ENCODE measurements at regions not wholly inside any gene's neighbourhood (a gene's known extent, or its start where the extent isn't known, plus 50 kb on each side); places are given as distances from the start of the nearest gene placed in this dataset.

- Histone ChIP-seq H2AFZ (ENCODE audit: low read length) (no peak overlapping the region), H3K9me3 (ENCODE audit: low read length) (peaks cover 89% of the 10 kb centered on the region), H4K20me1 (ENCODE audit: insufficient read depth, low read length) (no peaks in the 10 kb centered on the region), H3K36me3 (replicated peaks in 1 of 2; ENCODE audit: control insufficient read depth in 1 of 2, insufficient read depth in 2 of 2, low read length in 2 of 2) (no peaks in the 10 kb centered on the region), H3K4me1 (ENCODE audit: insufficient read depth, low read length) (no peaks in the 10 kb centered on the region), H3K79me2 (ENCODE audit: insufficient read depth, low read length) (no peaks in the 10 kb centered on the region), H3K4me2 (ENCODE audit: low read depth, low read length) (no peak overlapping the region), H3K27me3 (ENCODE audit: control insufficient read depth in 1 of 2, insufficient read depth in 2 of 2, low read length in 2 of 2) (no peaks in the 10 kb centered on the region), H3K4me3 (replicated peaks in 1 of 3; ENCODE audit: insufficient read depth in 1 of 3, low read depth in 2 of 3, low read length in 3 of 3) (no peak overlapping the region), H3K9ac (ENCODE audit: insufficient read depth, low read depth, low read length) (no peak overlapping the region), H3K27ac (ENCODE audit: extremely low read length, insufficient read depth, low read length) (no peak overlapping the region)
- FAIRE-seq (no peak), DNase-seq (ENCODE audit: low spot score) (no peak), ATAC-seq (no peak)
- BruUV-seq (replicated peaks), result no TSS peak
- ChIA-PET CTCF (ENCODE audit: low intra/inter-chr PET ratio, low total read pairs) (no interaction called here), POLR2A (no interaction called here)
- in situ Hi-C loops (cut with HindIII; ENCODE audit: extremely low pct_ligation_motif_present, low pct_unique_long_range_greater_than_20kb), result no loop called here
- WGBS (ENCODE audit: low lambda C conversion rate), result 54% methylated on average over 6 of the region's 6 CpGs
- intact Hi-C loops (cut with micrococcal nuclease; ENCODE audit: unreplicated experiment), result no loop called here
- TF ChIP-seq THAP8 (CRISPR knock-in tag; IDR thresholded peaks at IDR 0.05; ENCODE audit: borderline replicate concordance) (no peak), ZNF576 (CRISPR knock-in tag; IDR thresholded peaks at IDR 0.05) (no peak), KLF15 (CRISPR knock-in tag; IDR thresholded peaks at IDR 0.05; ENCODE audit: borderline replicate concordance) (no peak), ZBTB44 (CRISPR knock-in tag; IDR thresholded peaks at IDR 0.05) (no peak), ZNF773 (CRISPR knock-in tag; IDR thresholded peaks at IDR 0.05; ENCODE audit: borderline replicate concordance) (no peak), MED8 (CRISPR knock-in tag; IDR thresholded peaks at IDR 0.05; ENCODE audit: insufficient replicate concordance) (no peak), DDIT3 (CRISPR knock-in tag; IDR thresholded peaks at IDR 0.05) (no peak), RERE (CRISPR knock-in tag; IDR thresholded peaks at IDR 0.05; ENCODE audit: low read depth) (no peak), NCOR1 (IDR thresholded peaks at IDR 0.05; ENCODE audit: borderline replicate concordance, low read length) (no peak), MAFG (CRISPR knock-in tag; IDR thresholded peaks at IDR 0.05) (no peak), ATM (IDR thresholded peaks at IDR 0.05; ENCODE audit: borderline replicate concordance) (no peak), ZFY (CRISPR knock-in tag; IDR thresholded peaks at IDR 0.05) (no peak), ATF7 (IDR thresholded peaks at IDR 0.05) (no peak), ATF7 (CRISPR knock-in tag; IDR thresholded peaks at IDR 0.05) (no peak), ZBTB38 (CRISPR knock-in tag; IDR thresholded peaks at IDR 0.05) (no peak), HOXA9 (CRISPR knock-in tag; IDR thresholded peaks at IDR 0.05; ENCODE audit: borderline replicate concordance) (no peak)
- TF ChIP-seq, protein P1, sequence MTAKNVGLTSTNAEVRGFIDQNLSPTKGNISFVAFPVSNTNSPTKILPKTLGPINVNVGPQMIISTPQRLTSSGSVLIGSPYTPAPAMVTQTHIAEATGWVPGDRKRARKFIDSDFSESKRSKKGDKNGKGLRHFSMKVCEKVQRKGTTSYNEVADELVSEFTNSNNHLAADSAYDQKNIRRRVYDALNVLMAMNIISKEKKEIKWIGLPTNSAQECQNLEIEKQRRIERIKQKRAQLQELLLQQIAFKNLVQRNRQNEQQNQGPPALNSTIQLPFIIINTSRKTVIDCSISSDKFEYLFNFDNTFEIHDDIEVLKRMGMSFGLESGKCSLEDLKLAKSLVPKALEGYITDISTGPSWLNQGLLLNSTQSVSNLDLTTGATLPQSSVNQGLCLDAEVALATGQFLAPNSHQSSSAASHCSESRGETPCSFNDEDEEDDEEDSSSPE (CRISPR knock-in tag; IDR thresholded peaks at IDR 0.05), result no peak
Measured at GRCh38 chr5:165892383-165892782, 2387.0 kb downstream of the MAT2B start.
